ENCODE measurements at regions not wholly inside any gene's neighbourhood (a gene's known extent, or its start where the extent isn't known, plus 50 kb on each side); places are given as distances from the start of the nearest gene placed in this dataset.

DNA sequence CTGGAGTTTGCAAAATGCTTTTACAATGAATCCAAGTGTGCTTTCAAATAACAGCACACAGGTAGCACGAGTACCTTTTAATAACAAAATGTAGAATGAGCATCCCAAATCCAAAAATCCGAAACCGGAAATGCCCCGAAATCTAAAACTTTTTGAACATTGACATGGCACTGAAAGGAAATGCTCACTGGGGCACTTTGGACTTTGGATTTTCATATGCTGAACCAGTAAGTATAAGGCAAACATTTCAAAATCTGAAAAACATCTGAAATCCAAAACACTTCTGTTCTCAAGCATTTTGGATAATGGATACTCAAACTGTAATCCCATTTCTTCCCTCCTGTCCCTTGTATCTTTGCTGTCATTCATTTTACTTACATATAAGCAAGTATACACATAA lies 50.1 kb downstream of the GCNT4 start:
- no peaks in the 10 kb centered on the region for H3K9me3 ChIP-seq (ENCODE audit: control insufficient read depth in 2 of 3, insufficient read depth in 1 of 3, low read length in 3 of 3)
- no peak overlapping the region for H3K9ac ChIP-seq (ENCODE audit: low read length in 3 of 3)
- no peaks in the 10 kb centered on the region for H3K27me3 ChIP-seq (ENCODE audit: control insufficient read depth, insufficient read depth, low read length)
- no peak overlapping the region for H3K4me3 ChIP-seq (ENCODE audit: low read length in 3 of 3)
- TF ChIP-seq, protein P1, sequence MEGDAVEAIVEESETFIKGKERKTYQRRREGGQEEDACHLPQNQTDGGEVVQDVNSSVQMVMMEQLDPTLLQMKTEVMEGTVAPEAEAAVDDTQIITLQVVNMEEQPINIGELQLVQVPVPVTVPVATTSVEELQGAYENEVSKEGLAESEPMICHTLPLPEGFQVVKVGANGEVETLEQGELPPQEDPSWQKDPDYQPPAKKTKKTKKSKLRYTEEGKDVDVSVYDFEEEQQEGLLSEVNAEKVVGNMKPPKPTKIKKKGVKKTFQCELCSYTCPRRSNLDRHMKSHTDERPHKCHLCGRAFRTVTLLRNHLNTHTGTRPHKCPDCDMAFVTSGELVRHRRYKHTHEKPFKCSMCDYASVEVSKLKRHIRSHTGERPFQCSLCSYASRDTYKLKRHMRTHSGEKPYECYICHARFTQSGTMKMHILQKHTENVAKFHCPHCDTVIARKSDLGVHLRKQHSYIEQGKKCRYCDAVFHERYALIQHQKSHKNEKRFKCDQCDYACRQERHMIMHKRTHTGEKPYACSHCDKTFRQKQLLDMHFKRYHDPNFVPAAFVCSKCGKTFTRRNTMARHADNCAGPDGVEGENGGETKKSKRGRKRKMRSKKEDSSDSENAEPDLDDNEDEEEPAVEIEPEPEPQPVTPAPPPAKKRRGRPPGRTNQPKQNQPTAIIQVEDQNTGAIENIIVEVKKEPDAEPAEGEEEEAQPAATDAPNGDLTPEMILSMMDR (IDR thresholded peaks at IDR 0.05; ENCODE audit: borderline replicate concordance, extremely low read depth, insufficient read depth), result no peak
- no peaks in the 10 kb centered on the region for H3K4me1 ChIP-seq (ENCODE audit: control insufficient read depth in 2 of 3, insufficient read depth in 2 of 3, low read depth in 1 of 3, low read length in 3 of 3)
- no peak overlapping the region for H3K27ac ChIP-seq (ENCODE audit: low read depth in 2 of 2, low read length in 2 of 2)
- FAIRE-seq (no peak), DNase-seq (no peak)
- H3K36me3 ChIP-seq (ENCODE audit: control insufficient read depth in 2 of 3, insufficient read depth in 3 of 3, low read length in 3 of 3), result no peaks in the 10 kb centered on the region
- intact Hi-C loops (cut with DNase I), result no loop called here

DNA sequence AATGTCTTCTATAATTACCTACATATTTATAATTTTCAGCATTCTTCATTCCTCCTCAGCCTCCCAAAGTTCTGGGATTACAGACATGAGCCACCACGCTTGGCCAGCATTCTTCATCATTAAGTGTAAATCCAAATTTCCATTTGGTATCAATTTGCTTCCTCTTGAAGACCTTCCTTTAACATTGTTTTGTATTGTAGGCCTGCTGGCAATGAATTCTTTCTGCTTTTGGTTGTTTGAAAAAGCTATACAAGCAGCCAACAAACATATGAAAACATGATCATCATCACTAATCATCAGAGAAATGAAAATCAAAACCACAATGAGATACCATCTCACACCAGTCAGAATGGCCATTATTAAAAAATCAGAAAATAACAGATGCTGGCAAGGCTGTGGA lies 56.4 kb downstream of the GCNT4 start:
- TF ChIP-seq, protein P1 (IDR thresholded peaks at IDR 0.05; ENCODE audit: borderline replicate concordance, extremely low read depth, insufficient read depth), result no peak
- H3K9me3 ChIP-seq (ENCODE audit: control insufficient read depth in 2 of 3, insufficient read depth in 1 of 3, low read length in 3 of 3), result no peaks in the 10 kb centered on the region
- no peaks in the 10 kb centered on the region for H3K36me3 ChIP-seq (ENCODE audit: control insufficient read depth in 2 of 3, insufficient read depth in 3 of 3, low read length in 3 of 3)
- DNase-seq, result no peak
- H3K4me1 ChIP-seq (ENCODE audit: control insufficient read depth in 2 of 3, insufficient read depth in 2 of 3, low read depth in 1 of 3, low read length in 3 of 3), result no peaks in the 10 kb centered on the region
- no peak for FAIRE-seq
- H3K27ac ChIP-seq (ENCODE audit: low read depth in 2 of 2, low read length in 2 of 2), result no peak overlapping the region
- H3K4me3 ChIP-seq (ENCODE audit: low read length in 3 of 3), result no peak overlapping the region
- intact Hi-C loops (cut with DNase I), result no loop called here
- H3K27me3 ChIP-seq (ENCODE audit: control insufficient read depth, insufficient read depth, low read length), result no peaks in the 10 kb centered on the region
- no peak overlapping the region for H3K9ac ChIP-seq (ENCODE audit: low read length in 3 of 3)

DNA sequence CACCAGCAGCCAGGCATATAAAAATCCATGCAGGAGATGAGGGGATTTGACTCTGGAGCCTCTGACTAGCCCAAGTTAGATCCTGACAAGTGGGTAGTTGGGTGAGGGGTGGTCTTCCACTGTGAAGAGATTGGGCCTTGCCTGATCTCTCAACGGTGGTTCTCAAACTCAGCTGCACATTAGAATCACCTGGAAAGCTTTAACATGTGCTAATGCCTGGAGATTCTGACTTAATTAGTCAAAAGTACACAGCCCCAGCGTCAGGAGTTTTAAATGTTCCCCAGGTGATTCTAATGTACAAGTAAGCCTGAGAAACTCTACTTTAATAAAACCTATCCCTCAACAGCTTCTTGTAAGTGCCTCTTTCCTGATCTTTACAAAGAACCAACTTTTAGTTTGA lies 57.5 kb downstream of the GCNT4 start:
- Histone ChIP-seq H3K4me3 (ENCODE audit: low read length in 3 of 3) (no peak overlapping the region), H3K9ac (ENCODE audit: low read length in 3 of 3) (no peak overlapping the region), H3K9me3 (ENCODE audit: control insufficient read depth in 2 of 3, insufficient read depth in 1 of 3, low read length in 3 of 3) (no peaks in the 10 kb centered on the region), H3K36me3 (ENCODE audit: control insufficient read depth in 2 of 3, insufficient read depth in 3 of 3, low read length in 3 of 3) (no peaks in the 10 kb centered on the region), H3K27ac (ENCODE audit: low read depth in 2 of 2, low read length in 2 of 2) (no peak overlapping the region), H3K27me3 (ENCODE audit: control insufficient read depth, insufficient read depth, low read length) (no peaks in the 10 kb centered on the region), H3K4me1 (ENCODE audit: control insufficient read depth in 2 of 3, insufficient read depth in 2 of 3, low read depth in 1 of 3, low read length in 3 of 3) (no peaks in the 10 kb centered on the region)
- no peak for FAIRE-seq
- TF ChIP-seq, protein P1 (IDR thresholded peaks at IDR 0.05; ENCODE audit: borderline replicate concordance, extremely low read depth, insufficient read depth), result no peak
- intact Hi-C loops (cut with DNase I), result no loop called here
- DNase-seq, result no peak

DNA sequence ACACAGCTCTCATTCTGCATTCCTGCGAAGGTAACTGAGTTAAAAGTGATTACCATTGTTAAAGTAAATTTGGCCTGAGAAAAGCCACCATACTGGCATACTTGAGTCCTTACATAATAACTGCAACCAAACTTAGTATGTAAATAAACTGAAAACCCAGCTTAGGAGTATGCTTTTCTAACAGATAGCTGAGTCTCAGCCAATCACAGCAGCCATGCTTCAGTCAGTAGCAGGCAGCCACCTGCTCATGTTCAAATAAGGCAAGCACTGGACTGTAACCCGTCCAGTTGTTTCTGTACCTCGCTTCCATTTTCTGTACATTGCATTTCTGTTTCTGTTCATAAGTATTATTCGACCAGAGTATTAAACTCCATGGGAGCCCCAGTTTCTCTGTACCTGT lies 58.6 kb downstream of the GCNT4 start:
- Histone ChIP-seq H3K36me3 (ENCODE audit: control insufficient read depth in 2 of 3, insufficient read depth in 3 of 3, low read length in 3 of 3) (no peaks in the 10 kb centered on the region), H3K4me3 (ENCODE audit: low read length in 3 of 3) (no peak overlapping the region), H3K27me3 (ENCODE audit: control insufficient read depth, insufficient read depth, low read length) (no peaks in the 10 kb centered on the region), H3K27ac (ENCODE audit: low read depth in 2 of 2, low read length in 2 of 2) (no peak overlapping the region), H3K9me3 (ENCODE audit: control insufficient read depth in 2 of 3, insufficient read depth in 1 of 3, low read length in 3 of 3) (no peaks in the 10 kb centered on the region), H3K4me1 (ENCODE audit: control insufficient read depth in 2 of 3, insufficient read depth in 2 of 3, low read depth in 1 of 3, low read length in 3 of 3) (no peaks in the 10 kb centered on the region), H3K9ac (ENCODE audit: low read length in 3 of 3) (no peak overlapping the region)
- no peak for FAIRE-seq
- DNase-seq, result peak in 1 of 5 donors; percentile 12
- TF ChIP-seq, protein P1 (IDR thresholded peaks at IDR 0.05; ENCODE audit: borderline replicate concordance, extremely low read depth, insufficient read depth), result no peak
- intact Hi-C loops (cut with DNase I), result no loop called here
